ENCODE measurements at regions not wholly inside any gene's neighbourhood (a gene's known extent, or its start where the extent isn't known, plus 50 kb on each side); places are given as distances from the start of the nearest gene placed in this dataset.

- intact Hi-C loops (cut with micrococcal nuclease; ENCODE audit: unreplicated experiment) (no loop called here), in situ Hi-C loops (cut with HindIII; ENCODE audit: low pct_unique_long_range_greater_than_20kb, low sequenced_read_pairs) (no loop called here)
- no peak for TF ChIP-seq CTCF (IDR thresholded peaks at IDR 0.05)
- ATAC-seq (no peak), DNase-seq (ENCODE audit: low read depth, low spot score) (no peak)
- H3K9me3 ChIP-seq (ENCODE audit: control insufficient read depth, insufficient read depth, low read depth, low read length), result no peaks in the 10 kb centered on the region
- POLR2A ChIA-PET, result no interaction called here
- CTCF ChIA-PET, result no interaction called here
- H3K27ac ChIP-seq (ENCODE audit: low read length), result no peak overlapping the region
- no peaks in the 10 kb centered on the region; the same call in 1 of the 2 replicates for H3K36me3 ChIP-seq (ENCODE audit: control insufficient read depth, insufficient read depth, low read length)
- H3K4me1 ChIP-seq (ENCODE audit: control insufficient read depth, insufficient read depth, low read length), result no peaks in the 10 kb centered on the region
- H3K27me3 ChIP-seq (ENCODE audit: control insufficient read depth, insufficient read depth, low read length), result peaks cover 2% of the 10 kb centered on the region; the same call in 1 of the 2 replicates
- no TSS peak for BruUV-seq (replicated peaks)
- no peak overlapping the region for H3K4me3 ChIP-seq (ENCODE audit: low read depth in 2 of 2, low read length in 2 of 2)
Observed at GRCh38 chr9:38322937-38323336, 69.6 kb upstream of the ALDH1B1 start.

- in situ Hi-C loops (cut with HindIII; ENCODE audit: low pct_unique_long_range_greater_than_20kb, low sequenced_read_pairs), result no loop called here
Observed at GRCh38 chr9:38319496-38320173, 72.9 kb upstream of the ALDH1B1 start.

More at GRCh38 chr9:38319496-38320173, 72.9 kb upstream of the ALDH1B1 start:
- ATAC-seq (no peak), DNase-seq (ENCODE audit: low read depth, low spot score) (no peak)
- Histone ChIP-seq H3K27ac (ENCODE audit: low read length) (no peak overlapping the region), H3K4me1 (ENCODE audit: control insufficient read depth, insufficient read depth, low read length) (no peaks in the 10 kb centered on the region), H3K4me3 (ENCODE audit: low read depth in 2 of 2, low read length in 2 of 2) (no peak overlapping the region), H3K9me3 (ENCODE audit: control insufficient read depth, insufficient read depth, low read depth, low read length) (no peaks in the 10 kb centered on the region), H3K27me3 (ENCODE audit: control insufficient read depth, insufficient read depth, low read length) (no peaks in the 10 kb centered on the region; the same call in 1 of the 2 replicates), H3K36me3 (ENCODE audit: control insufficient read depth, insufficient read depth, low read length) (no peaks in the 10 kb centered on the region; the same call in 1 of the 2 replicates)
- intact Hi-C loops (cut with micrococcal nuclease; ENCODE audit: unreplicated experiment), result no loop called here
- POLR2A ChIA-PET, result no interaction called here
- CTCF ChIA-PET, result no interaction called here
- no peak for TF ChIP-seq POLR2AphosphoS5 (IDR thresholded peaks at IDR 0.05; ENCODE audit: low read depth, low read length)
- no peak for TF ChIP-seq CTCF (IDR thresholded peaks at IDR 0.05)
- no peak for TF ChIP-seq REST (IDR thresholded peaks at IDR 0.05; ENCODE audit: insufficient read depth in 1 of 2, low read depth in 2 of 2, low read length in 1 of 2)
- no peak for TF ChIP-seq SIN3A (IDR thresholded peaks at IDR 0.05; ENCODE audit: borderline replicate concordance, insufficient read depth, low read depth, low read length)
- no peak for TF ChIP-seq TCF7L2 (IDR thresholded peaks at IDR 0.05; ENCODE audit: low read depth, low read length)
- no TSS peak for BruUV-seq (replicated peaks)
